B cell (primary cell): ENCODE measurements at regions not wholly inside any gene's neighbourhood (a gene's known extent, or its start where the extent isn't known, plus 50 kb on each side); places are given as distances from the start of the nearest gene placed in this dataset.

Experiments used
- ATAC-seq: fragments of 200-7000 bp; cut with Tn5 transposase; one replicate; pipeline ENCODE4 v1.10.0; 2021; ENCODE audit warnings: low read depth, mild to moderate bottlenecking, moderate number of reproducible peaks, moderate library complexity
- CTCF ChIA-PET: fragments of 350-600 bp; sonication (Branson Sonifier 250); formaldehyde crosslinking; loops from one replicate; lab custom pipeline; 2021; ENCODE audit warnings: antibody characterized with exemption, inconsistent platforms; lab: Charles Lee
- POLR2A ChIA-PET: fragments of 350-600 bp; sonication (Branson Sonifier 250); formaldehyde crosslinking; loops from one replicate; lab custom pipeline; 2021; ENCODE audit warnings: antibody characterized with exemption; lab: Charles Lee
- DNase-seq: peaks from one replicate; pipeline ENCODE4 v3.0.0; 2013
- H2AFZ ChIP-seq: 2 replicates; pipeline ENCODE4 v1.6.1; 2012; ENCODE audit warnings: mild to moderate bottlenecking, low read depth, low read length; ENCODE audit not compliant: insufficient read depth, poor library complexity, severe bottlenecking
- H3K27ac ChIP-seq, 2 donors: 1 replicate in 1 of 2; 2 replicates in 1 of 2; pipeline ENCODE4 v1.5.1; 2012 to 2013; ENCODE audit warnings: low read length in 2 of 2, mild to moderate bottlenecking in 2 of 2, moderate library complexity in 1 of 2
- H3K27me3 ChIP-seq, 4 experiments: fragments of 200-600 bp in 1 of 4; sonication (generic) in 1 of 4; replicated peaks in 1 of 4; 1 replicate in 2 of 4; 2 replicates in 2 of 4; pipeline versions ENCODE4 v1.6.1 to v1.7.0; 2013 to 2016; ENCODE audit warnings: low read length in 3 of 4, mild to moderate bottlenecking in 2 of 4, mixed read lengths in 1 of 4, moderate library complexity in 1 of 4; ENCODE audit not compliant: insufficient read depth in 4 of 4, control insufficient read depth in 3 of 4; ENCODE audit errors: control extremely low read depth in 1 of 4
- H3K36me3 ChIP-seq, 2 experiments: replicated peaks in 1 of 2; 1 replicate in 1 of 2; 2 replicates in 1 of 2; pipeline versions ENCODE4 v1.6.1 to v1.7.1; 2013; ENCODE audit warnings: low read length in 1 of 2; ENCODE audit not compliant: insufficient read depth in 2 of 2, control insufficient read depth in 1 of 2; ENCODE audit errors: control extremely low read depth in 1 of 2, extremely low read depth in 1 of 2
- H3K4me1 ChIP-seq, 2 donors: fragments of 200-600 bp in 1 of 2; sonication (generic) in 1 of 2; 1 replicate in 1 of 2; 2 replicates in 1 of 2; pipeline versions ENCODE4 v1.5.1 to v1.6.1; 2013 to 2017; ENCODE audit warnings: low read length in 2 of 2; ENCODE audit not compliant: control insufficient read depth in 2 of 2, insufficient read depth in 2 of 2
- H3K4me2 ChIP-seq: replicated peaks from 2 replicates; pipeline ENCODE3; 2012; ENCODE audit warnings: mild to moderate bottlenecking, low read depth, low read length; ENCODE audit not compliant: poor library complexity, severe bottlenecking
- H3K4me3 ChIP-seq, 5 experiments: fragments of 200-600 bp in 1 of 5; sonication (generic) in 1 of 5; 1 replicate in 3 of 5; 2 replicates in 2 of 5; pipeline versions ENCODE4 v1.5.1 to v1.7.0; 2011 to 2016; ENCODE audit warnings: low read length in 4 of 5, mild to moderate bottlenecking in 4 of 5, low read depth in 2 of 5, control low read depth in 1 of 5, moderate library complexity in 1 of 5; ENCODE audit not compliant: insufficient read depth in 1 of 5; ENCODE audit errors: control extremely low read depth in 1 of 5, extremely low read depth in 1 of 5
- H3K79me2 ChIP-seq: fragments of 200-600 bp; sonication (generic); one replicate; pipeline ENCODE4 v1.6.0; 2016; ENCODE audit warnings: low read length; ENCODE audit not compliant: control insufficient read depth, insufficient read depth
- H3K9ac ChIP-seq: fragments of 200-600 bp; sonication (generic); 2 replicates; pipeline ENCODE4 v1.6.1; 2017; ENCODE audit warnings: mild to moderate bottlenecking, low read length, moderate library complexity
- H3K9me3 ChIP-seq, 3 donors: one replicate each; pipeline versions ENCODE4 v1.6.1 to v1.7.1; 2013; ENCODE audit warnings: low read length in 2 of 3; ENCODE audit not compliant: control insufficient read depth in 2 of 3, insufficient read depth in 1 of 3; ENCODE audit errors: control extremely low read depth in 1 of 3
- H4K20me1 ChIP-seq: 2 replicates; pipeline ENCODE4 v1.6.0; 2012; ENCODE audit warnings: mild to moderate bottlenecking, low read length; ENCODE audit not compliant: insufficient read depth, control insufficient read depth, poor library complexity, severe bottlenecking
- H3K27ac Mint-ChIP-seq: one replicate; pipeline ENCODE4 v1.8.0; 2021; ENCODE audit warnings: mixed read lengths
- H3K27me3 Mint-ChIP-seq: one replicate; pipeline ENCODE4 v1.8.0; 2021; ENCODE audit warnings: mixed read lengths
- H3K4me1 Mint-ChIP-seq: one replicate; pipeline ENCODE4 v1.8.0; 2021; ENCODE audit warnings: mixed read lengths
- H3K4me3 Mint-ChIP-seq: one replicate; pipeline ENCODE4 v1.8.0; 2021; ENCODE audit warnings: mixed read lengths
- H3K9me3 Mint-ChIP-seq: one replicate; pipeline ENCODE4 v1.8.0; 2022; ENCODE audit warnings: mixed read lengths; ENCODE audit not compliant: insufficient read depth
- EZH2 ChIP-seq: IDR thresholded peaks from 2 replicates; pipeline ENCODE4 v1.6.1; 2012; ENCODE audit warnings: borderline replicate concordance, low read depth, mild to moderate bottlenecking, moderate library complexity, low read length; ENCODE audit not compliant: insufficient read depth, poor library complexity, severe bottlenecking
- WGBS: methylation state at CpG from one replicate; pipeline ENCODE4 v1.1.5; 2013; ENCODE audit warnings: missing lambda C conversion rate; ENCODE audit not compliant: insufficient coverage; 5-methylcytosine and 5-hydroxymethylcytosine counted together
- intact Hi-C: fragments of 100-400 bp; cut with micrococcal nuclease; formaldehyde crosslinking; loops from one replicate; pipeline ENCODE4 v1.10.0; 2022
- TF ChIP-seq, protein P1 (sequence below): fragments of 200-600 bp; IDR thresholded peaks from one replicate; pipeline ENCODE4 v1.8.0; 2022; ENCODE audit warnings: antibody characterized with exemption, mild to moderate bottlenecking

DNA sequence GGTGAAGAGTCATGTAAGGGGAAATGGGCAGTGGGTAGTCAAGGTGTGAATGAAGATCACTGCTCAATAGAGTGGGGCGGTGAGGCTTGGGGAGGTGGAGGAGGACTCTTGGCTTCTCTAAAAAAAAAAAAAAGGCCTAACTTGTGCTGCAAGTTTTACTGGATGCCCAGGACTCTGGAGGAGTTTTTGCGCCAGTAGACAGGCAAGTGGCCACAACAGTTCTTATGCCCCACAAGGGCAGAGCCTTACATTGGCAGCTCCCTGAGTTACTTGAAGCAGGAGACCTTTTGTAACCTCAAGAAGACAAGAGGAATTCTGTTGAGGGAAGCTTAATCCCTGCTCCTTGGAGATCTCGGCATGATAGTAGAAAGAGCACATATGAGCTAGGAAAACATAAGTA is 54.9 kb upstream of the PPP2R5A start:
- DNase-seq (no peak), ATAC-seq (no peak)
- no peak overlapping the region for H3K4me3 ChIP-seq
- no peak overlapping the region for H3K9ac ChIP-seq
- Mint-ChIP-seq H3K4me3 (no peak overlapping the region), H3K4me1 (peaks cover 14% of the 10 kb centered on the region), H3K9me3 (no peaks in the 10 kb centered on the region), H3K27ac (no peak overlapping the region), H3K27me3 (peaks cover 23% of the 10 kb centered on the region)
- WGBS, result 100% methylated on average over 2 of the region's 3 CpGs
- no peaks in the 10 kb centered on the region for H3K27me3 ChIP-seq
- peaks cover 9 to 12% of the 10 kb centered on the region in 2 donors for H3K4me1 ChIP-seq
- intact Hi-C loops, result no loop called here
- no peaks in the 10 kb centered on the region for H3K79me2 ChIP-seq
- H3K9me3 ChIP-seq, result no peaks in the 10 kb centered on the region
- H3K36me3 ChIP-seq, result no peaks in the 10 kb centered on the region
- H3K27ac ChIP-seq, result no peak overlapping the region
- CTCF ChIA-PET, result no interaction called here
- TF ChIP-seq, protein P1, sequence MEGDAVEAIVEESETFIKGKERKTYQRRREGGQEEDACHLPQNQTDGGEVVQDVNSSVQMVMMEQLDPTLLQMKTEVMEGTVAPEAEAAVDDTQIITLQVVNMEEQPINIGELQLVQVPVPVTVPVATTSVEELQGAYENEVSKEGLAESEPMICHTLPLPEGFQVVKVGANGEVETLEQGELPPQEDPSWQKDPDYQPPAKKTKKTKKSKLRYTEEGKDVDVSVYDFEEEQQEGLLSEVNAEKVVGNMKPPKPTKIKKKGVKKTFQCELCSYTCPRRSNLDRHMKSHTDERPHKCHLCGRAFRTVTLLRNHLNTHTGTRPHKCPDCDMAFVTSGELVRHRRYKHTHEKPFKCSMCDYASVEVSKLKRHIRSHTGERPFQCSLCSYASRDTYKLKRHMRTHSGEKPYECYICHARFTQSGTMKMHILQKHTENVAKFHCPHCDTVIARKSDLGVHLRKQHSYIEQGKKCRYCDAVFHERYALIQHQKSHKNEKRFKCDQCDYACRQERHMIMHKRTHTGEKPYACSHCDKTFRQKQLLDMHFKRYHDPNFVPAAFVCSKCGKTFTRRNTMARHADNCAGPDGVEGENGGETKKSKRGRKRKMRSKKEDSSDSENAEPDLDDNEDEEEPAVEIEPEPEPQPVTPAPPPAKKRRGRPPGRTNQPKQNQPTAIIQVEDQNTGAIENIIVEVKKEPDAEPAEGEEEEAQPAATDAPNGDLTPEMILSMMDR, result no peak
- TF ChIP-seq EZH2, result no peak
- POLR2A ChIA-PET, result no interaction called here
- no peaks in the 10 kb centered on the region for H4K20me1 ChIP-seq
- no peak overlapping the region for H3K4me2 ChIP-seq
- no peak overlapping the region for H2AFZ ChIP-seq

DNA sequence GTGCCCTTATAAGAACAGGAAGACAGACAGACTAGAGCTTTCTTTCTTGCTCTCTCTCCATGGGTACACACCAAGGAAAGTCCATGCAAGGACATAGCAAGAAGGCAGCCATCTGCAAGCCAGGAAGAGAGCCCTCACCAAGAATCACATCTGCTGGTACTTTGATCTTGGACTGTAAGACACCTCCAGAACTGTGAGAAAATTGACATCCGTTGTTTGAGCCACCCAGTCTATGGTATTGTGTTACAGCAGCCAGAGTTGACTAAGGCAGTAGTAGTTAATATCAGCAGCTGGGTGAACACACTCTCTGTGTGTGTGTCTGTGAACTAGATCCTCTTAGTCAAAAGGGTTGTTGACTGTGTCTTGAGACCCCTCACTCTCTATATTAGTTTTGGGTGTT is 53.8 kb upstream of the PPP2R5A start:
- Histone ChIP-seq H3K4me3 (no peak overlapping the region), H4K20me1 (no peaks in the 10 kb centered on the region), H3K36me3 (no peaks in the 10 kb centered on the region), H3K4me2 (no peak overlapping the region), H3K9ac (no peak overlapping the region), H3K27ac (no peak overlapping the region), H3K9me3 (no peaks in the 10 kb centered on the region), H3K27me3 (no peaks in the 10 kb centered on the region), H2AFZ (no peak overlapping the region), H3K79me2 (no peaks in the 10 kb centered on the region), H3K4me1 (peaks cover 0 to 2% of the 10 kb centered on the region in 2 donors)
- no peak for TF ChIP-seq EZH2
- TF ChIP-seq, protein P1, result no peak
- ATAC-seq (no peak), DNase-seq (no peak)
- no peak overlapping the region for H3K4me3 Mint-ChIP-seq
- CTCF ChIA-PET, result no interaction called here
- POLR2A ChIA-PET, result no interaction called here
- 100% methylated on average over 1 of the region's 1 CpG for WGBS
- intact Hi-C loops, result no loop called here
- H3K27me3 Mint-ChIP-seq, result peaks cover 23% of the 10 kb centered on the region
- peaks cover 4% of the 10 kb centered on the region for H3K4me1 Mint-ChIP-seq
- no peaks in the 10 kb centered on the region for H3K9me3 Mint-ChIP-seq
- no peak overlapping the region for H3K27ac Mint-ChIP-seq
